OCI-LY7 (cell line): ENCODE measurements at regions not wholly inside any gene's neighbourhood (a gene's known extent, or its start where the extent isn't known, plus 50 kb on each side); places are given as distances from the start of the nearest gene placed in this dataset.

Source experiments
- BruUV-seq: library from RNA; stranded (reverse); fragments of 400-500 nt; replicated peaks from 2 replicates; lab custom pipeline; 2021; lab: Mats Ljungman, UMichigan
- CTCF ChIA-PET: fragments of 300-600 bp; sonication (Branson Sonifier 250); formaldehyde crosslinking; loops from one replicate; lab custom pipeline; 2022; ENCODE audit warnings: antibody characterized with exemption; ENCODE audit not compliant: unreplicated experiment; lab: Charles Lee
- POLR2A ChIA-PET: fragments of 300-600 bp; sonication (Branson Sonifier 250); formaldehyde crosslinking; loops from one replicate; lab custom pipeline; 2022; ENCODE audit warnings: antibody characterized with exemption; lab: Charles Lee
- DNase-seq: peaks from one replicate; pipeline ENCODE4 v3.0.0-alpha.2; 2015; ENCODE audit warnings: low spot score
- H2AFZ ChIP-seq: fragments of 200-600 bp; sonication (generic), shearing (Covaris generic); 2 replicates; pipeline ENCODE4 v1.6.1; 2014; ENCODE audit warnings: mild to moderate bottlenecking, antibody characterized with exemption, low read length, moderate library complexity
- H3K27ac ChIP-seq: fragments of 200-600 bp; sonication (generic); 2 replicates; pipeline ENCODE4 v1.5.1; 2014; ENCODE audit warnings: mixed run types, low read depth, mild to moderate bottlenecking, moderate library complexity, low read length, inconsistent platforms; ENCODE audit not compliant: poor library complexity, severe bottlenecking
- H3K36me3 ChIP-seq: fragments of 200-600 bp; sonication (generic); 2 replicates; pipeline ENCODE4 v1.6.1; 2014; ENCODE audit warnings: mild to moderate bottlenecking, antibody characterized with exemption, low read length, moderate library complexity, mixed read lengths; ENCODE audit not compliant: insufficient read depth
- H3K4me1 ChIP-seq: fragments of 200-600 bp; sonication (generic); 2 replicates; pipeline ENCODE4 v1.5.1; 2014; ENCODE audit warnings: mild to moderate bottlenecking, low read length; ENCODE audit not compliant: insufficient read depth, poor library complexity, severe bottlenecking
- H3K4me2 ChIP-seq: fragments of 200-600 bp; sonication (generic); 2 replicates; pipeline ENCODE4 v1.6.1; 2014; ENCODE audit warnings: mild to moderate bottlenecking, low read length
- H3K4me3 ChIP-seq: fragments of 200-600 bp; sonication (generic); 2 replicates; pipeline ENCODE4 v1.5.1; 2014; ENCODE audit warnings: mild to moderate bottlenecking, low read depth, low read length; ENCODE audit not compliant: poor library complexity, severe bottlenecking
- H3K79me2 ChIP-seq: fragments of 200-600 bp; sonication (generic); 2 replicates; pipeline ENCODE4 v1.6.1; 2016; ENCODE audit warnings: low read depth, mild to moderate bottlenecking, low read length, moderate library complexity, mixed read lengths; ENCODE audit not compliant: insufficient read depth
- H3K9me2 ChIP-seq: fragments of 200-600 bp; sonication (generic); 2 replicates; pipeline ENCODE4 v1.6.1; 2016; ENCODE audit warnings: mild to moderate bottlenecking, low read length, mixed read lengths; ENCODE audit not compliant: insufficient read depth
- H3K9me3 ChIP-seq: fragments of 200-600 bp; sonication (generic); 2 replicates; pipeline ENCODE4 v1.6.1; 2014; ENCODE audit warnings: mild to moderate bottlenecking, mixed run types, low read length, mixed read lengths
- H4K20me1 ChIP-seq: fragments of 200-600 bp; sonication (generic); 2 replicates; pipeline ENCODE4 v1.6.1; 2014; ENCODE audit warnings: mild to moderate bottlenecking, antibody characterized with exemption, low read length, moderate library complexity, mixed read lengths; ENCODE audit not compliant: insufficient read depth
- EZH2phosphoT487 ChIP-seq: fragments of 200-600 bp; sonication (generic); IDR thresholded peaks from 2 replicates; pipeline ENCODE4 v1.6.1; 2018; ENCODE audit warnings: low read depth, borderline replicate concordance, mild to moderate bottlenecking, mixed run types, antibody characterized with exemption, low read length, moderate library complexity, mixed read lengths
- intact Hi-C: fragments of 100-400 bp; cut with micrococcal nuclease; formaldehyde crosslinking; loops from one replicate; pipeline ENCODE4 v1.10.0; 2022; ENCODE audit not compliant: unreplicated experiment
- TF ChIP-seq, protein P1 (sequence below): fragments of 200-600 bp; sonication (generic); conservative IDR thresholded peaks from 2 replicates; pipeline ENCODE4 v1.5.1; 2014; ENCODE audit warnings: mild to moderate bottlenecking, antibody characterized with exemption, low read length, moderate library complexity, mixed read lengths

DNA sequence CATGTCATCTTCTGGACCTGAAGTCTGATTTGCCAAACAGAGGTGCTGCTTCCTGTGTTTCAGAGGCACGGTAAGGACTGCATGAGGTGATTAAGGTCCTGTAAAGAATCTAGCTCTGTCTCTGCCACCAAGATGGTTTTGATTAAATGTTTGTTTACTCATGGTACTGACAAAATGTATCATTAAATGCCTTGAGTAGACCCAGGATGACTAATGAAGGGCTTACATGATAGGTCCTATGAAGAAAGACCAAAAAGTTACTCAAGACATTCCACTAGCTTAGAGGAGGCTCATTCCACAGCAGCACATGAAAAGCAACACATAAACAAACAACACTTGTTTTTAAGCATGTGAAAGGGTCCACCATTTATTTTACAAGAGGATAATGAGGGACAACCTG, 100.9 kb downstream of the BOD1 start:
- Histone ChIP-seq H3K4me2 (no peak overlapping the region), H3K79me2 (no peaks in the 10 kb centered on the region), H2AFZ (no peak overlapping the region), H3K27ac (no peak overlapping the region), H3K36me3 (no peaks in the 10 kb centered on the region), H3K9me3 (no peaks in the 10 kb centered on the region), H3K9me2 (no peaks in the 10 kb centered on the region), H3K4me3 (no peak overlapping the region), H4K20me1 (no peaks in the 10 kb centered on the region), H3K4me1 (no peaks in the 10 kb centered on the region)
- POLR2A ChIA-PET, result interaction anchor here (1.1 kb wide), 1 partner anchor 13 kb away, joined by 4 read pairs; no protein-coding TSS in a partner anchor
- no peak for DNase-seq
- intact Hi-C loops, result no loop called here
- CTCF ChIA-PET, result no interaction called here
- TF ChIP-seq, protein P1, sequence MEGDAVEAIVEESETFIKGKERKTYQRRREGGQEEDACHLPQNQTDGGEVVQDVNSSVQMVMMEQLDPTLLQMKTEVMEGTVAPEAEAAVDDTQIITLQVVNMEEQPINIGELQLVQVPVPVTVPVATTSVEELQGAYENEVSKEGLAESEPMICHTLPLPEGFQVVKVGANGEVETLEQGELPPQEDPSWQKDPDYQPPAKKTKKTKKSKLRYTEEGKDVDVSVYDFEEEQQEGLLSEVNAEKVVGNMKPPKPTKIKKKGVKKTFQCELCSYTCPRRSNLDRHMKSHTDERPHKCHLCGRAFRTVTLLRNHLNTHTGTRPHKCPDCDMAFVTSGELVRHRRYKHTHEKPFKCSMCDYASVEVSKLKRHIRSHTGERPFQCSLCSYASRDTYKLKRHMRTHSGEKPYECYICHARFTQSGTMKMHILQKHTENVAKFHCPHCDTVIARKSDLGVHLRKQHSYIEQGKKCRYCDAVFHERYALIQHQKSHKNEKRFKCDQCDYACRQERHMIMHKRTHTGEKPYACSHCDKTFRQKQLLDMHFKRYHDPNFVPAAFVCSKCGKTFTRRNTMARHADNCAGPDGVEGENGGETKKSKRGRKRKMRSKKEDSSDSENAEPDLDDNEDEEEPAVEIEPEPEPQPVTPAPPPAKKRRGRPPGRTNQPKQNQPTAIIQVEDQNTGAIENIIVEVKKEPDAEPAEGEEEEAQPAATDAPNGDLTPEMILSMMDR, result no peak
- no peak for TF ChIP-seq EZH2phosphoT487
- BruUV-seq, result no TSS peak

DNA sequence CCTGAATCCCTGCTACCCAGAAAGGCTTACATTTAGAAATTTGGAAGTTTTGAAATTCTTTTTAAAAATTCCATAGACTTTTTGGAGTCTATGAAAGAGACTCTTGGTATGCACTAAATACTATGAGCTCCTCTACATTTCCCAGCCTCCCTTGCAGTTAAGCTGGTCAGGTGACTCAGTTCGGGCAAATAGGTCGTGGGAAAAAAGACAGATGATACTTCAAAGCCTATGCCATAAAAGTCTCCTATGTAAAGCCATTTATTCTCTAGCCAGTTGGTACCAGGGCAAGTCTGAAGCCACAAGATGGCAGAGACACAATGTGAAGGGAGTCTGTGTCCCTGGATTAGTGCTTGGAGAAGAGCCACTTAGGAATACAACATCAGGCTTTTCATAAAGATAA, 101.8 kb downstream of the BOD1 start:
- no peak for DNase-seq
- no peaks in the 10 kb centered on the region for H3K36me3 ChIP-seq
- CTCF ChIA-PET, result no interaction called here
- no peaks in the 10 kb centered on the region for H3K9me3 ChIP-seq
- H3K27ac ChIP-seq, result no peak overlapping the region
- H3K79me2 ChIP-seq, result no peaks in the 10 kb centered on the region
- intact Hi-C loops, result no loop called here
- no peak overlapping the region for H2AFZ ChIP-seq
- no peaks in the 10 kb centered on the region for H4K20me1 ChIP-seq
- POLR2A ChIA-PET, result interaction anchor here (0.6 kb wide), 3 partner anchors 22 to 974 kb away, joined by 3 to 10 read pairs (median 5); no protein-coding TSS in a partner anchor
- H3K4me2 ChIP-seq, result no peak overlapping the region
- no TSS peak for BruUV-seq
- H3K4me3 ChIP-seq, result no peak overlapping the region
- TF ChIP-seq, protein P1, result no peak
- TF ChIP-seq EZH2phosphoT487, result no peak
- no peaks in the 10 kb centered on the region for H3K4me1 ChIP-seq
- no peaks in the 10 kb centered on the region for H3K9me2 ChIP-seq

- Histone ChIP-seq H3K4me2 (no peak overlapping the region), H3K36me3 (no peaks in the 10 kb centered on the region), H3K79me2 (no peaks in the 10 kb centered on the region), H3K4me1 (no peaks in the 10 kb centered on the region), H3K4me3 (no peak overlapping the region), H3K27ac (no peak overlapping the region), H4K20me1 (no peaks in the 10 kb centered on the region), H2AFZ (no peak overlapping the region), H3K9me2 (no peaks in the 10 kb centered on the region), H3K9me3 (no peaks in the 10 kb centered on the region)
- POLR2A ChIA-PET, result interaction anchor here (0.5 to 0.7 kb wide), 2 partner anchors 10 to 381 kb away, joined by 3 to 5 read pairs; no protein-coding TSS in a partner anchor
- no TSS peak for BruUV-seq
- intact Hi-C loops, result no loop called here
- TF ChIP-seq, protein P1, result no peak
- TF ChIP-seq EZH2phosphoT487, result no peak
- CTCF ChIA-PET, result no interaction called here
- DNase-seq, result no peak
Measured at GRCh38 chr5:173513521-173513991, 102.9 kb downstream of the BOD1 start.
